ENCODE measurements at regions not wholly inside any gene's neighbourhood (a gene's known extent, or its start where the extent isn't known, plus 50 kb on each side); places are given as distances from the start of the nearest gene placed in this dataset.

- no peak overlapping the region for H3K4me3 ChIP-seq (ENCODE audit: low read length)
- no peak for TF ChIP-seq ZNF274 (IDR thresholded peaks at IDR 0.05; ENCODE audit: low read depth, low read length)
Measured at GRCh38 chr20:21933526-21933925, 228.1 kb downstream of the PAX1 start.

- no peak for TF ChIP-seq ZNF274 (IDR thresholded peaks at IDR 0.05; ENCODE audit: low read depth, low read length)
Measured at GRCh38 chr20:21921251-21921650, 215.8 kb downstream of the PAX1 start.

GRCh38 chr20:21920211-21920610 is 214.7 kb downstream of the PAX1 start:
- no peak for TF ChIP-seq ZNF274 (IDR thresholded peaks at IDR 0.05; ENCODE audit: low read depth, low read length)
- no peak overlapping the region for H3K4me3 ChIP-seq (ENCODE audit: low read length)

More at GRCh38 chr20:21921251-21921650, 215.8 kb downstream of the PAX1 start:
- H3K4me3 ChIP-seq (ENCODE audit: low read length), result no peak overlapping the region

GRCh38 chr20:21918398-21918797 is 212.9 kb downstream of the PAX1 start:
- H3K4me3 ChIP-seq (ENCODE audit: low read length), result no peak overlapping the region
- TF ChIP-seq ZNF274 (IDR thresholded peaks at IDR 0.05; ENCODE audit: low read depth, low read length), result no peak

GRCh38 chr20:21902391-21902790 is 196.9 kb downstream of the PAX1 start:
- no peak overlapping the region for H3K4me3 ChIP-seq (ENCODE audit: low read length)
- TF ChIP-seq ZNF274 (IDR thresholded peaks at IDR 0.05; ENCODE audit: low read depth, low read length), result no peak

- no peak for TF ChIP-seq ZNF274 (IDR thresholded peaks at IDR 0.05; ENCODE audit: low read depth, low read length)
Measured at GRCh38 chr20:21901470-21902275, 196.2 kb downstream of the PAX1 start.

GRCh38 chr20:21900431-21900830 is 195.0 kb downstream of the PAX1 start:
- TF ChIP-seq ZNF274 (IDR thresholded peaks at IDR 0.05; ENCODE audit: low read depth, low read length), result no peak
- no peak overlapping the region for H3K4me3 ChIP-seq (ENCODE audit: low read length)

More at GRCh38 chr20:21901470-21902275, 196.2 kb downstream of the PAX1 start:
- H3K4me3 ChIP-seq (ENCODE audit: low read length), result no peak overlapping the region

- no peak for TF ChIP-seq ZNF274 (IDR thresholded peaks at IDR 0.05; ENCODE audit: low read depth, low read length)
- H3K4me3 ChIP-seq (ENCODE audit: low read length), result no peak overlapping the region
Measured at GRCh38 chr20:21874921-21875320, 169.5 kb downstream of the PAX1 start.

GRCh38 chr20:21874127-21874526 is 168.7 kb downstream of the PAX1 start:
- TF ChIP-seq ZNF274 (IDR thresholded peaks at IDR 0.05; ENCODE audit: low read depth, low read length), result no peak
- H3K4me3 ChIP-seq (ENCODE audit: low read length), result no peak overlapping the region

- TF ChIP-seq ZNF274 (IDR thresholded peaks at IDR 0.05; ENCODE audit: low read depth, low read length), result no peak
- H3K4me3 ChIP-seq (ENCODE audit: low read length), result no peak overlapping the region
Measured at GRCh38 chr20:21873291-21873690, 167.8 kb downstream of the PAX1 start.

GRCh38 chr20:21867811-21868210 is 162.3 kb downstream of the PAX1 start:
- no peak for TF ChIP-seq ZNF274 (IDR thresholded peaks at IDR 0.05; ENCODE audit: low read depth, low read length)
- no peak overlapping the region for H3K4me3 ChIP-seq (ENCODE audit: low read length)

GRCh38 chr20:21867353-21867752 is 161.9 kb downstream of the PAX1 start:
- no peak for TF ChIP-seq ZNF274 (IDR thresholded peaks at IDR 0.05; ENCODE audit: low read depth, low read length)

GRCh38 chr20:21862956-21863355 is 157.5 kb downstream of the PAX1 start:
- no peak for TF ChIP-seq ZNF274 (IDR thresholded peaks at IDR 0.05; ENCODE audit: low read depth, low read length)
- no peak overlapping the region for H3K4me3 ChIP-seq (ENCODE audit: low read length)

More at GRCh38 chr20:21867353-21867752, 161.9 kb downstream of the PAX1 start:
- H3K4me3 ChIP-seq (ENCODE audit: low read length), result no peak overlapping the region

- no peak for TF ChIP-seq ZNF274 (IDR thresholded peaks at IDR 0.05; ENCODE audit: low read depth, low read length)
Measured at GRCh38 chr20:21862259-21862946, 156.9 kb downstream of the PAX1 start.

GRCh38 chr20:21840991-21841390 is 135.5 kb downstream of the PAX1 start:
- no peak overlapping the region for H3K4me3 ChIP-seq (ENCODE audit: low read length)
- TF ChIP-seq ZNF274 (IDR thresholded peaks at IDR 0.05; ENCODE audit: low read depth, low read length), result no peak

More at GRCh38 chr20:21862259-21862946, 156.9 kb downstream of the PAX1 start:
- H3K4me3 ChIP-seq (ENCODE audit: low read length), result no peak overlapping the region
